ENCODE measurements at regions not wholly inside any gene's neighbourhood (a gene's known extent, or its start where the extent isn't known, plus 50 kb on each side); places are given as distances from the start of the nearest gene placed in this dataset.

DNA sequence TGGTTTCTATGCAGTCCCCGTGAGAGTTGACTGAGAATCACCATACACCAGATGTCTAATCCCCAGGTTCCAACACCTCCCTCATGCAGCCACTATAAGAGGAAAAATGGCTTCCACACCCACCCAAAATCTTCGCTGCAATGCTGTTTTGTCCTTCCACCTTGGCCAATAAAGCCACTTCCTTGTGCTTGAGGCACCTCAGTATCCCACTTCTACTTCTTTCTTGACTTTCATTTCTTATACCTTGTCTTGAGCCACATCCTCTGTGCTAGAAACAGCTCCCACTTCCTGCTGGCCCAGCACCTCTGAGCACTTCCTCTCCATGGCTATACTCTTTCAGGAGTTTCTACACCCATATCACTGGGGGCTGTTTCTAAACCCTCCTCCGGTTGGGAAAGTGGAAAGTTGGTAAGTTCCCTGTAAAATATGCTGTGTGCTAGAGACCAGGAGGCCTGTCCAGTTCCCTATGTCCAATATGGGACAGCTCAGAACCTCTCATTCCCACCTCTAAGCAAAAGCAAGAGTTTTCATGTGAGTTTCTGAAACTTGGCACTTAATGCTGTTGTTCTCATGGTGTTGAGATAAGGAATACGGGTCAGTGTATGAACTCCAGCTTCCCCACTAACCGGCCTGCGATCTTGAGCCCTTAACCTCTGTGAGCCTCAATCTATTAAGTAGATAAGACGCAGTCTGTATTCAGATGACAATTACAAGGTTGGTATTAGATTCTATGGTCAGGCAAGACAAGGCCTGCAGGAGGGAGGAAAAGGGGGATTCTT lies 209.1 kb upstream of the ID2 start:
- DNase-seq (ENCODE audit: low spot score), result no peak

DNA sequence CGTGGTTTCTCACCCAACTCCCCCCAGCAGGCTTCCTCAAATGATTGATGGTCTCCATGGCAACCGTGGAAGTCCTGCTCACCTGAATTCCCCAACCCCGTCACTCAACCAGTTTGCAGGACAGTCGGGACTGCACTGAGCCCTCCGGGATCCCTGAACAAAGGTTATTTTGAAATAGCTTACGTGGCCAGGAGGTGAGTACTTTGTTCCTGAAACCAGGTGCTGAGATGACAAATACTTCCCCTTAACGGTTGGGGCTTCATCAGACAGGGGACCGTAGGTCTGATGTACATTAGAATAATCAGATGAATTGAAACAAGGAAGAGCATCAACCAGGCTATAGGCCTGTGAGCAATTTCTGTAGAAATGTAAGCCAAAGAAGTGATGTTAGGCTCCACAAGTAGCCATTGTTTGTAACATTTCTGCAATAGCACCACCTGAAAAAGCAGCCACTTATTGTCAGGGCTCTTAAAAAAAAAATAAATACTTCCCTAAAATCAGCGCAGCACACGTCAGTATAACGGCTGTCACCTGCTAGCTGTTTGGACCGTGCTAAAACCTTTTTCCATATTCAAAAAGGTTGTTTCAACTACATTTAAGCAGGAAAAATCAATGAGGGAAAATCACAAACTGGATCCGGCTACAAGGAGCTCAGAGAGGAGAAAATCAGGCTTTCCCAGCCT lies 206.4 kb upstream of the ID2 start:
- DNase-seq (ENCODE audit: low spot score), result peak; percentile 73

DNA sequence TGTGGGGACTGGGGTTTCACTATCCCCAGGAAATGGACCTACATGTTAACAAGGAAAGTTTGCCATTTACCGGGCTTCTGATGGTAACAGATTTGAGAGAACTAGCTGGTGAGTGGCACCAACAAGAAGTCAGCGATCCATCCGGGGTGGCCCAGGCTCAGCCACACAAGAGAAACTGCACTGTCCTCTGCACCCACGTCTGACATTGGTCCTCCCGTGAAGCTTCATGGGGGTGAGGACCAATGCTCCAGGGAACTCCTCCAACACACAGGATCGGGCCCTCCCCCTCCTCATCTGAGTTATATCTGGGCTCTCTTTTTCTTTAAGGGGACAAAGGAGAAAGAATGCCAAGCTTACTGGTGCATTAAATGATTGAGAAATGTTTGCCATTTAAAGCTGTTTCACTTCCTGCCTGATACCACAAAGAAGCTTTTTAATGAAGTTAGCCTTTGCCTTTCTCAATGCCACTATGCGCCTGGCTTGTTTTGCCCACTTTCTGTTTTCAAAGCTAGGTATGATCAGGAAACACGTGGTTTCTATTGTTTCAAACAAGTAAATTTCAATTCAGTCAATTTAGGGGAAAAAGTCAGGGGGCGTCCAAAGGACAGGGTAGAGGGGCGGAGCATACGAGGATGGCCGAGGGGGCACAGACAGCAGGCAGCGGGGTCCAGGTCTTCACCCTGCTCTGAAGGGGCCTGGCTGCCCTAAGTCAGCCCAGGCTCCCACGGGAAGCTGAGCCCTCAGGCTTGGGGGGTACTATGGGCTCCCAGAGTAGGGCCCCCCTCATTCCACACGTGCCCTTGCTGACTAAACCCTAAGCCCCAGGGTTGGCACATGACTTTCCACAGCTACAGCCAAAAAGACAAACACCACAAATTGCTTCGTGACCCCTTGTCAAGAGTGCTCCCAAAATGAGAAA lies 204.0 kb upstream of the ID2 start:
- DNase-seq (ENCODE audit: low spot score), result peak; percentile 65

DNA sequence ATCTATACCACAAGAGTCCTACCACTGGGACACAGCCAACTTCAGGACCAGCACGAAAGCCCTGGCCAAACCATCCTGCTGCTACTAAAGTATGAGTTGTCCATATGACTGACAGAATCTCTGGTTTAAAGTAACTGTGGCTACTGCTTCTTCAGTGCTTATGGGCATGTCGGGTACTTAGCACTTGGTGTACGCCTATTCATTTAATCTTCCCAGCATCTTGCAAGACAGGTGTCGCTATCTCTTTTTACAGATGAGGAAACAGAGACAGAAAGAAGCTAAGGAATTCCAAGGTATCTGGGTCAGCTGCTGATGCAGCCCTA lies 203.4 kb upstream of the ID2 start:
- no peak for DNase-seq (ENCODE audit: low spot score)

DNA sequence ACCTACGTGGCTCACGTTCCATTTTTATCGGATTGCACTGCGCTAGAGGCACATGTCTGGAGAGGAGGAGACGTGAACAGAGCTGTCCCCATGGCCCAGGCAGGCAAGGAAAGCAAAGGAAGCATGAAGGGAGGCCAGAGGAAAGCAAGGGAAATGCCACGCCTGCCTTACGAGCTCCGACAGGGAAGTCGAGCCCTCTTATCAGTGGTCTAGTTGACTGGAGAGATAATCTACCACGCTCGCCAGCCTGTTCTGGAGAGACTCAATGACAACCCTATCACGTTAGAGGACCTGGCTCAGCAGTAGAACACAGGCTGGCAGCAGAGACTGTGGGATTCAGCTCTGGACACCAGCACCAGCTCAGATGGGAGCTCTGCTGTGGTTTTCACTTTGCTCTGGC lies 202.6 kb upstream of the ID2 start:
- DNase-seq (ENCODE audit: low spot score), result no peak

DNA sequence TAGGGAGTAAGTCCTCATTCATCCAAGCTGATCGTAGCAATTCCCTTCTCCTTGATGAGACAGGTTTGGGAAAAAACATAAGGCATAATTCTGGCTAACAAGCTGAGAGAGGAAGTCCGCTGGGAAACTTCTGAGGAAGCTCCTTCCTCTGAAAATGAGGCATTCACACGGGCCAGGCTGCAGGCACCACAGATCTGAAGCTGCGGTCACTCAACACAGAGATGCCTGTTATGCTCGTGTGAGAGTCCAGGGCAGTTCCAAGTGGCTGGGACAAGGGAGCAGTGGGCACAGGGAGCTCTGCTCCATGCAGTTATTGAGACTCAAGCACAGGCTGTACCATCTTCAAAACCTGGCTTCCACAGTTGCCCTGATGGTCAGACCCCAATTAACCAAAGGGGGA lies 200.9 kb upstream of the ID2 start:
- DNase-seq (ENCODE audit: low spot score), result no peak

DNA sequence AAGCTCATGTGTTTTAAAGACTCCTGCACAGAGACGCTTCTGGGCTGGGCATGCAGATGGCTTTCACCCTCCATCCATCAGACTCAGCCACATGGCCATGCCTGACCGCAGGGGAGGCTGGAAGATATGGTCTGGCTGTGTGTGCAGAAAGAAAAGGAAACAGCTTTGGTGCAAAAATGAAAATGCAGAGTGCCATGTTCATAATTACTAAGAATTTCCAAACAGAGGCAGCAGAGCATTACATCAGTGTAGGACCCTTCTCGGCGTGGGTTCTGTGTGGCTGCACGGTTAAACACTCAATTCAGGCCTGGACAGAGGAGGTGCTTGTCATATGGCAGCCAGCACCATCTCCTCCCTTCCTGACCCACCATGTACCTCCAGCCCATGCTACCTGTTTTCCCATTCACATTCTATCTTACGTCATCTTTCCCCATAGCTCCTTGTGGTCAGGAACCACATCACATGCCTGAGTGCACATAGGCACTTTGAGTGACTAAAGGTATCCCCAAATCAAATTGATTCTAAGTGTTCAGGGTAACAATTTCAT lies 200.3 kb upstream of the ID2 start:
- DNase-seq (ENCODE audit: low spot score), result peak; percentile 35

DNA sequence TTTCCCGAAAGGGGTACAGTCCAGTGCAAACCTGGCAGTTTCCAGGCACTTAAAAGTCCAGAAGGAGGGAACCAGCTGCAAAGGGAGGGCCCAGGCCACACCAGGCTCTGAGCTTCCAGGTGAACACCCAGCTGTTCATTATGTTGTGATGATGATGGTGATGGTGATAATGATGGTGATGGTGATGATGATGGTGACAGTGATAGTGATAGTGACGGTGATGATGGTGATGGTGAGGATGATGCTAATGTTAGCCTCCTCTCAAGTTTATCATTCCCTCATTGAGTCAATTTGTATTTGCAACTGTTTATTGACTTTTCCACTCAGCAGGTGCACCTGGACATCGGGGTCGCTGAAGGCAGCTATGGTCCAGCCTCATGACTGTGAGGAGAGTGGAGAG lies 199.4 kb upstream of the ID2 start:
- DNase-seq (ENCODE audit: low spot score), result no peak

DNA sequence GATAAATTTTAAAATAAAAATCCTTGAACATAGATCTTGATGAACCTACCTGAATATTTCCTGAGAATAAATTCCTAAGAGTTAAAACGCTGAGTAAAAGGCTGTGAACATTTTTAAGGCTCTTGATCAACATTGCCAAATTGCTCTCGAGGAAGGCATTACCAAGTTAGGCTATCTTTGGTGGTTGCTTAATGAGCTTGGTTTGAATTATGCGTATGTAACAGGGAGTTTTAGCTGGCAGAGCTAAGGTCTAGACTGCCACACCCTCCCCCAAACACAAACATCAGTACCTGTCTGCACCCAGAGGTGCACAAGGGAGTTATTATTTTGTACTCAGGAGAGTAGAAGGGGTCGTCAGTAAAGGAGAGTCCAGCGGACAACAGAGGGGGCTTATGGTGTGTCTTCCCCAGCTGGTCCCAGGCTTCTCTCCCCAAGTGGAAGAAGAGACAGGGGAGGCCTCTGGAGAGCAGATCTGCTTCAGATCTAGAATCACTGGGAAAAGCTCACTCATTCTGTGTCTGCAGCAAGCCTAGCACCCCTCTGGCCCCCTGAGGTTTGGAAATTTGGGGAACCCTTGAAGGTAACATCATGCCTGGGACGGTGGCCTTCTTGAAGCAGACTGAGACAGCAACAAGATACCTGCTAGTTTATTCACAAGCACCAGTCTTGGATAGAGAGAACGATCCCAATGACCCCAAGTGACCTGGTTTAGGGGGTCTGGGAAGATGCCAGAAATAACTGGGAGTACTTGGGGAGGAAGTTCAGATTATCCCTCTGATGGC lies 197.2 kb upstream of the ID2 start:
- DNase-seq (ENCODE audit: low spot score), result no peak

DNA sequence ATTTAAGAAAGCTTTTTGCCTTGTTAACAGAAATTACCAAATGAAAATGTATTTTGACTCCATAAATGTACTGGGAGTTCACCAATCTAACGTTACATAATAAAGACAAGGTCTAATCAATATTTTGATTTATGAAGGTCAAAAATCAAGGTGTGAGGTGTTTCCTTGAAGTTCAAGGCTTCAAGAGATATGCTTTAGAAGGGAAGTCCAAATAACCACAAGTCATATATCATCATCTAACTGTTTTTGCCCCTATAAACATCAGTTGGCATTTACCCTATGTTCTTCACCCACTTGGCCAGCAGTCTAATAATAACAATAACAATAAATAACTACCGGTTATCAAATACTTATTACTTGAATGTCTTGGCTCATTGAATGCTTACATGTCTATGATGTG lies 196.1 kb upstream of the ID2 start:
- DNase-seq (ENCODE audit: low spot score), result no peak

DNA sequence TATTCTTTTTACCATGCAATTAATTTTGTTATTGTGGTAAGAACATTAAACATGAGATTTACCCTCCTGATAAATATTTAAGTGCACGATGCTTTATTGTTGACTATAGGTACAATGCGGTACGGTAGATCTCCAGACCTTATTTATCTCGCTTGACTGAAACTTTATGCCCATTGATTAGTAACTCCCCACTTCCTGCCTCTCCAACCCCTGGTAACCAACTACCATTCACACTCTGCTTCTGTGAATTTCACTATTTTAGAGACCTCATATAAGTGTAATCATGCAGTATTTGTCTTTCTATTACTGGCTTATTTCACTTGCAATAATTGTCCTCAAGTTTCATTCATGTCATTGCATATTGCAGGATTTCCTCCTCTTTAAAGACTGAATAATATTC lies 195.7 kb upstream of the ID2 start:
- DNase-seq (ENCODE audit: low spot score), result no peak

DNA sequence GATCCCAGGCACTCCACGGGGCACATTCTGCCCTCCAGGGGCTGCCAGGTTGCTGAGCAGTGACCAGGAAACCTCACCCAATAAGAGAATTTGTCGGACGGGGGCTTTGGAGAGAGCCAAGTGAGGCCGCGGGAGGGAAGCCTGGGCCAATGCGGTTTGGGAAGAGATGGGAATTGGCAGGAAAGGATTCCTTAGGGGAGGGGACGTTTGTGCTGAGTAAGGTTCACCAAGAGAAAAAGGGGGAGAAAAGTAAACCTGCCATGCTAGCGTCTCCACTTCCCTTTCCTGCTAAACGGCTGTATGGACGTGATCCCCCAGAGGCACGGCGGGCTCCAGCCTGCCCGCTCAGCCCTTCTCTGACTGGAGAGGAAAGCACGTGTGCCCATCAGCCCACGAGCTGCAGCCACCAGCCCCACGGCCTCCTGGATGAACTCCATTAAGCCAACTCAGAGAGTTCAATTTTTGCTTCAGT lies 194.4 kb upstream of the ID2 start:
- DNase-seq (ENCODE audit: low spot score), result peak; percentile 22

DNA sequence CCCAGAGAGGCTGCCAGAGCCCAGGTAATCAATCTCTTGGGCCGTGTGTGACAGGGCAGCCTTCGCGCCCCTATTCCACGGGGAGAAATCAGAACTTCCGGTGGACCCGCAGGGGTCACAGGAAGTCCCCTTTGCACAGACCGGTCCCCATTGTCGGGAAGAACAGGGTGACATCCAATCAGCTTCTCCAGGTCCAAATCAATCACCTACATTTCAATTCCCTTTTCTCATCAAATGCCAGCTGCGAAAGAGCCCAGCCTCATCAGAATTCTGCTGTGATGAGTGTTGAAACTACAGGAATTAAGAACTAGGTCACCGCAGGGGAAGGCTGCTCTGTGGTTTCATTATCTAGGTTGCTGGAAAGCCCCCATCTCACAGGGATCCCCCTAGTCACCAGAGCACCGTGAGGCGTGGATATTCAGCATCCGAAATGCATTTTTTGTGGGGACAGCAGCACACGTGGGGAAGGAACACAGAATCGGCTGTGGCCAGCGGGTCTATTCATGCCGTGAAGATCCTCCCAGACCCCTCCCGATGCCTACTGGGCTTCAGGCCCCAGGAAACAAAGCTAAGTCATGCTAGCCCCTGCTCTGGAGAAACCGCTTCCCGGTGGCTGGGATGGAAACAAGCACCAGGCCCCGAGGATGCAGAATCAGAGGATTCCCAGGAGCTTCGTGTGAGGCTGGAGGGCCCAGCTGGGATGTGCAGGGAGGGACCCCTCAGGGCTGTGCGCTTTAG lies 193.7 kb upstream of the ID2 start:
- DNase-seq (ENCODE audit: low spot score), result peak; percentile 54

DNA sequence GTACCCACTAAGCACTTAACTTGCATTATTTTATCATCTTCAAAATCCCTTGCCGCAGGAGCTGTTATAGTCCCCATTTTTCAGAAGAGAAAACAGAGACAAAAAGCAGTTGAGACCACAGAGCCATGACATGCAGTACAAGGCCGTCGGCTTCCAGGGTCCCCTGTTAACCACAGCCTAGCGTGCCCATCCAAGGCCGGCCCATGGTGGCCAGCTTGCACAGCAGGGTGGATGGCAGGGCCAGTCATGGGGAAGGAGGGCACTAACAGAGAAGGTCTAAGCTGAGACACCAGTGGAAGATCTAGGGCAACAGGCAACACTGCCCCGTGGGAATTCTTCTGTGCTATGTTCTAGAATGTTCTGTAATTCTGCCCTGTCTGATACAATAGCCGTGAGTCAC lies 192.6 kb upstream of the ID2 start:
- no peak for DNase-seq (ENCODE audit: low spot score)

DNA sequence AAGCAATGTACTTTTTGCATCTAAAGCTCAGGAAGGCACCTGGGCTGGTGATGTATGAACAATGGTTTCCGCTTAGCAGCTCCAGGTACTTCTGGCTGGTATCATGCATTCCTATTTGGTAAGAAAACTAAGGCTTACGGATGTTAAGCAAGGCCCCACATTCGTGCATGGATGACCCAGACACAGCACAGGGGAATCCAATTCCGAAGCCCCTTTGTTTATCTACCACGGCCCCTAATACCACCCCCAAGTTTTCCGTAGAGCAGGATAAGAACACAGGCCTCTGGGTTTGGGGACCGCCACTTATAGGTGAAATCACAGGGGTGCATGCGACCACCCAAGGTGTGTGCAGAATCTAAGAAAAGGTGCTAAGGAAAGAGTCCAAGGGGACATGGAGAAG lies 192.1 kb upstream of the ID2 start:
- DNase-seq (ENCODE audit: low spot score), result no peak

DNA sequence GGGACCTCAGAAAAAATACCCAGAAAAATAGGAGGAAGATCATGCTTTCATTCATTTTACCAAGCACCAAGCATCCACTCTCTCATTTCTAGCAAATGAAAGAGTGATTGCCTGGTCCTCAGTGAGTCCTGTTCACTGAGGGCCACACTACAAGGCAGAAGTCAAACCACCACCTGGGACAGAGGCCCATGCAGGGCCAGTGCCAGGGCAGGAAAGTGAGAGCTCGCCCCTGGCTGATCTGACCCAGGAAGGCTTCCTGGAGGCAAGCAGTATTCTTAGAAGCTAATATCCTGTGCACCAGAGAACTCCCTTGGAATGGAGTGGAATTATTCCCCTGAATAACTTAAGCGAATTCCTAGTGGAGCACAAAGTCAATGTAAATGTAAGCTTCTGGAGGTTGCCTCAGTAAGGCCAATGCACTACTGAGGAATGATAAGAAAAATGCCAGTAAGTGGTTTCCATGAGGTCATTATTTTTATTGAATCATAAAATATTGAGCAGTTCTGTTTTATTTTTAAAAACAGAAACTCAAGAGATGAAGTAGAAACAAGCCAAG lies 191.6 kb upstream of the ID2 start:
- DNase-seq (ENCODE audit: low spot score), result no peak

DNA sequence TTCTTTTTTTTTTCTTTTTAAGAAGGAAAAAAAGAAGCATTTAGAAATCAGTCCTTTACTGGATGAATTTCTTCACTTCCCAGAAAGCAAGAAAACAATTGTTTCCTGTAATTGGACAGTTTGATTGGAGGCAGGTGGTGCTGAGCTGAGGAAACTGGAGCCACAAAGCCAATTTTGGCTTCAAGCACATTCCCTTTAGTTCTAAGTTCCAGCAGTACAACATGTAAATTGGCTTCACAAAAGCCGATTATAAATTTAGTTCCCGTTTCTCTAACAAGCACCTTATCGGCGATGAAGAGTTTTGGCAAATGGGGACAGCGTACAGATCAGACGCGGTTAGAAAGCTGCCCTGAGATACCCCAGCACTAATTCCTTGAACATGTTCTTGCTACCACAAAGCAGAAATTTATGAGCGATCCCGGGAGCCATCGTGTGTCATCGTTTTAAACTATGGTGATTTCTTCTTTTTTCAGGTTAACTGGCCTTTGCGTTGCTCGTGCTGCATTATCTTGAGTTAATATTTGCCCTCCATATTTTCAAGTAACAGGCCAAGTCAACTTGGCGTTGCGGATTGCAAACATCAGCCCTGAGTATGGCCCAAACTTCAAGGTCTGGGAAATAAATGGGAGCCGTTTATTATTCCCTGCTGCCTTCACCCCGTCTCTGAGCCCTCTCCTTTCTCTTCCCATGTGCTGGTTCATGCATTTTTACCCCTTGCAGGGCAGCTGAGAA lies 190.4 kb upstream of the ID2 start:
- DNase-seq (ENCODE audit: low spot score), result no peak

DNA sequence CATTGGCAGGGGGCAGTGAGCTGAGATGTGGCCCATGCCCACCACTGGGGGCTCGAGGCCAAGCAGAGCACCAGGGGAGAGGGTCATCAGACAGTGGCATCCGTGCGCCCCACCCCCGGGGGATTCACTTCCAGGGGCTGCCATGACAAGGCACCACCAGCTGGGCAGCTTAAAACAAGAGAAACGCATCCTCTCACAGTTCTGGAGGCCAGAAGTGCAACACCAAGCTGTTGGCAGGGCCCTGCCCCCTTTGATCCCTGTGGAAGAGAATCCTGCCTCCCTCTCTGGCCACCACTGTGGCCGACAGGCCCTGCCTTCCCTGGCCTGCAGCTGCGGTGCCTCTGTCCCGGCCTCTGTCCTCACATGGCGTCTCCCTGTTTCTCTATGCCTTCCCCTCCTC lies 187.7 kb upstream of the ID2 start:
- DNase-seq (ENCODE audit: low spot score), result no peak

DNA sequence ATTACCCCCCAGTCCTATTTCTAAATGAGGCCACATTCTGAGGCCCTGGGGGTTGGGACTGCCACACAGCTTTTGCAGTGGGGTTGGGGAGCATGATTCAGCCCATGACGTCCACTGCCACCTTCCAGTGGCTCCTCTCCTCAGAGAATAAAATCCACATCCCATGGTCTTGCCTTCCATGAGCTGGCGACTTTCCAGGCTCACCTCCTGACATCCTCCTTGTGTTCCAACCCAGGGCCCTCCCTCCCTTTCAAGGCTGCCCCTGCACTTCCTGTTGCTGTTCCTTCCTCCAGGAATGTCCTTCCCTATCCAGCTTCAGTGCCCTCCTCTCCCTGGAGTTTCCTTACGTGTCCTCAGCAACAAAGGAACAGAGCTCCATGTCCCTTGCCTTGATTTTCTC lies 187.3 kb upstream of the ID2 start:
- DNase-seq (ENCODE audit: low spot score), result no peak
